HG03039 (cell line): ENCODE measurements at regions not wholly inside any gene's neighbourhood (a gene's known extent, or its start where the extent isn't known, plus 50 kb on each side); places are given as distances from the start of the nearest gene placed in this dataset.

Experiments
- ATAC-seq: cut with Tn5 transposase; IDR thresholded peaks from one replicate; pipeline ENCODE4 v1.9.1; 2021; ENCODE audit warnings: mild to moderate bottlenecking, moderate library complexity; ENCODE audit not compliant: unreplicated experiment

DNA sequence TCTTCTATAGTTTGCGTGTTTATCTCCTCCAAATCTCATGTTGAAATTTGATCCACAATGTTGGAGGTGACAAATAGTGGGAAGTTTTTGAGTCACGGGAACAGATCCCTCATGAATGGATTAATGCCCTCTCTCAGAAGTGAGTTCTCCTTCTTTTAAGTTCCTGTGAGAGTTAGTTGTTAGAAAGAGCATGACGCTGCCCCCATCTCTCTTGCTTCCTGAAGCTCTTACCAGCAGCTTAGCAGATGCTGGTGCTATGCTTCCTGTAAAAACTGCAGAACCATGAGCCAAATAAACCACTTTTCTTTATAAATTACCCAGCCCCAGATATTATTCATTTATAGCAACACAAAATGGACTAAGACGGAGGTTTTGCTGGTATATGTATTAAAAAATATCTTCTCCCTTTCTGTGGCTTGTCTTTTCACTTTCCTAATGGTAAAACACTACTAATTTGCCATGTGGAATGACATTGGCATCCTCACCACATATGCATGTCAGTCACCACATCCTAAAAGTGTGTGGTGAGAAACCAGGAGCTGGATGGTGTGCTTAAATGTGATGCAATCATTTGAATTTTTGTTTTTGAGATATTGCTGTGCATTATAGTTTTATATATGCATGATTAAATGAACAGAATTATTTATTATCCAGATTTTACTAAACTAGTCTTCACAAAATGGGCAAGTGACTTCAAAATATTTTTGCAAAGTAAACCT, 449.3 kb downstream of the ADAMTS20 start:
- ATAC-seq = no peak

DNA sequence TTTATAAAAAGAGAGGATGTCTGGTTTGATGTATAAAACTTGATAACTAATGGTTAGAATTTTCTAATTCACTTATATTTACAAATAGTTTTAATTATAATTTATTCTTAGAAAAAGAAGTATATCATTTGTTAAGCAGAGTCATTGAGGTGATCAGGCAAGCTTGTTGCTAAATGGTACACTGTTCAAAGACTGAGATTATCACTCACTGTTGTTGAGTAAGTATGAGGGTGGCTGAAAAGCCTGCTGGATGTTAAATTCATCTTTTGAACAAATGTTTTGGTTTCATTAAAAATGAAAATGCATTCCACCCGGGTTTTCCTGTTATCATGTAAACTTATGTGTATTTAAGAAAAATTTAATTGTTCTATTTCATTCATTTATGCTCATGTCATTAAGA, 451.8 kb downstream of the ADAMTS20 start:
- no peak for ATAC-seq

DNA sequence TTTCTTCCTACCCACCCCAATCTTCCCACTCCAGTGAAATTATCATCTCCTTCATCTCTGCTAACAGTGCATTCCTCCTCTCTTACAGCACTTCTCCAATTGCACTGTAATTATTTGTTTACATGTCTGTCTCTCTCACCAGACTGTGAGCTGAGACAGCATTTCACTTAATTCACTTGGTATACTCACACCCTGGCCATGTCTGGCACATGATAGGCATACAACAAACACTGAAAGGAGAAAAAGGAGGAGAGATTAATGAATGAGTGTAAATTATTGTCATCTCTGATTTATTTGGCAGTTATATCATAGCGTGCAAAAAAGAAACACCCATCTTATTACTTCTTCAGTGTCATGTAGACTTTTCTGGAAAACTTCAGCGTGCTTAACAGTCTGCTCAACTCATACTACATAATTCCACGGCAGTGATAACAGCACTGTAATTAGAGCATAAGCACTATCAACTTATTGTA, 452.3 kb downstream of the ADAMTS20 start:
- ATAC-seq = no peak

DNA sequence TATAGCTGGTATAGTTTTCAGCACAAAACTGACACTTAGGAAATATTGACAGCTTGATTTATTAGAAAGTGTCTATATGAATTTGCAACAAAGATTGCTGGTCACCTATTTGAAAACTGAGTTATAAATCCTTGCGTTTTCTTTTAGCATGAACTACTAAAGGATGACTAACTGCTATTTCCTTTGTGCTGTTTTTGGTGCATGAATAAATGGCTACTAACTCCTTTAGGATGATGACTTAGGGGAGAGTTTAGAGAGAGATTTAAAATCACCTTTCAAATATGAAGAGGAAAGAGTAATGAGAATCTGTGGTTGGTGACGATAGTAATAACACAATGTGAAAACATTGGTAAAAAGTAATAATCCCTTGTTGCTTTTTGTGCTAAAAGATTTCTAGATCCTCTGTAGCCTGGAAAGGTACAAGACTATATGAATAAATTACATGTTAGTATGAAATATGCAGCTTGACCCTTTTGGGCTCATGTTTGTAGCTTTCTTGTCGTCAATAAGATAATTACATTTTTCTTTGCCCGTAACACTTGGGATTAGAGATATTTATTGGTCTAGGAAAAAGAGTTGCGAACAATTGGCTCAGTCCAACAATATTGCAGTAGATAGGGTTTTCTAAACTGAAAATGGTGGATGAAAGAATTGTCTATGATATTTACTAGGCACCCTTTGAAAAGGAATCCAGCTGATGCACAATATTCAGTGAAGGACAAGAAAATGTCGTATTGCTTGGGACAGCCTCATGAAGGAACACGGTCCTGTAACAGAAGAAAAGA, 453.0 kb downstream of the ADAMTS20 start:
- no peak for ATAC-seq

DNA sequence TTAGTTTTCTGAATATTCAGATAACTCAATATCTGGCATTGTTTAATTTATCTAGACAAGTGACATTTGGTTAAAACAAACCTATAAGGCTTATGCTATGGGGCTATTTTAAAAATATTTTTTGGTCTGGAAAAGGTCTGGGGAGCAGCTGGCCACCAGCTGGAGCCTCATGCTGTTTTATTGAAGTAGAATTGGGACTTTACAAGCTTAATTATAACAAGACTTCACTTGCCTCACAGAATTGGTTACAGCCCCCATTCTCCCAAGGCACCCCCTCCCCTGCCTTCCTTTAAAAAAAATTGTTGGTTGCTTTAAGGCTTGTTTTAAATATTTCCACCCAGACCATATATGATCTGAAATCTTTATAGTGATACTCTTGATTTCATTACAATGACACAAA, 453.9 kb downstream of the ADAMTS20 start:
- no peak for ATAC-seq

DNA sequence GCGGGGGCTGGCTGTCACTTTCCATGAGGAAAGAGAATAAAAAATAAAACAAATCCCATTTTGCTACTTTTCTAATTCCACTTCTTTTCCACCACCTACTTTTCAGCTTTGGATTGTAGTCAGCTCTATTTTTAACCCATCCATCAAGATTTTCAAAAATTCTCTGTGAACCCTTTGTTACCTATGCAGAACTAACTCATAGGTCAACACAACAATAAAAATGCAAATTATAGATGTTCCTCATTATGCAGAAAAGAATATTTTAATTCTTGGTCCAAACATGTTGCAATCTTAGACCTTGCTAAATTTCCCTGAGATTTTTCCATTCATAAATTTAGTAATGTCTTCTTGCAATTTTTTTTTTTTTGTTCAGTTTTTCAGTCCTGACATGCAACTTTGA, 454.5 kb downstream of the ADAMTS20 start:
- ATAC-seq = no peak

DNA sequence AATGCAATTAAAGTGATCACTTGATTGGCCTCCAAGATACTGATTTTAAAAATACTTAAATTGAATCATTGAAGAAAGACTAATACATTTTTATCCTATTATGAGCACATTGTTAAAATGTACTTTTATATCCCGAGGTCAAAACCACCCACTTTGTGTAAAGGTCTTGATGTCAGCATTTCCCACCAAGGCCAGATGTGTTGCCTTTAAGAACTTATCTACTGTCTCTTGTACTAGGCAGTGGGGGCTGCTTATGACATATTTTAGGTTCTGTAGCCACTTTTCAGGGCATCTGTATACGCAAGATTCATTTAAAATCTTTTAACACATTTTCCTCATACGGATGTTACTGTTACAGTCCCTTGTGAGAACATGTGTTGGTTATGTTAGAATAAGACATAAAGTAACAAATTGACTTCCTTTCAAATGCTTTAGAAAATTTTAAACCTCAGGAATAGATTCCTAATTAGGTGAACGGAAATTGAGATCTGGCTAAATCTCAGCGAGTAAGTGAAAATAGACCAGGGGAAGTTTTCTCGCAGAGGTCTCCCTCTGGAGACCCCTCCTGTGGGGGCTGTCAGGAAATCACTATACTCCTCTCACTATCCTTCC, 456.2 kb downstream of the ADAMTS20 start:
- no peak for ATAC-seq

DNA sequence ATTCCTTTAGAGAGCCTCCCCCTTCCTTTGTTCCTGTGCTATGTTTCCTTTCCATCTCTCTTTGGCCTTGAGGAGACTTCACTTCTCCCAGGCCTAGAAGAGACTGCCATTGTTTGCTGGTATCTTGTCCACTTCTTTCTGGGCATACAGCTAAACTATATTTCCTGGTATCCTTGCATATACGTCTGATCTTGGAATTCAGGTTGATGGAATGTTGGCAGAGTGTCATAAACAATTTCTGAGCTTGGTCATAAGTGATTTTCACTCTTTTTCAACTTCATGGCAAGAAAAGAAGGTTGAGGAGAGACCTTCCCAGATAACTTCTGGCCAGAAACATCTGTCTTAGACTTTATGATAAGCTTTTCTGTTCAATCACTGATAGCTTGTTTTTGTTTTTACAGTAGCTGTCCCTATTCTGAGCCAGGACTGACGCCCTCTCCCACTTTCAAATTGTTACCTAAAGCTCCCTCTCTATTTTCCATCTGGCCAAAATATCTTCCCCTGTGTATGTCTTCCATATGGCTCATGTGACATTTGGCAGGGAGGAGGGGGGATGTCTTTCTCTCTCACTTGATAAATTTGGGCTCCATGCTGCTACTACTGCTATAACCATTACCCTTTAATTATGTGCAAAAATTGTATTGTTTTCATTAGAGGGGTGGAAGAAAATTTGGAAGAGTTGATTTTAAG, 457.0 kb downstream of the ADAMTS20 start:
- no peak for ATAC-seq

DNA sequence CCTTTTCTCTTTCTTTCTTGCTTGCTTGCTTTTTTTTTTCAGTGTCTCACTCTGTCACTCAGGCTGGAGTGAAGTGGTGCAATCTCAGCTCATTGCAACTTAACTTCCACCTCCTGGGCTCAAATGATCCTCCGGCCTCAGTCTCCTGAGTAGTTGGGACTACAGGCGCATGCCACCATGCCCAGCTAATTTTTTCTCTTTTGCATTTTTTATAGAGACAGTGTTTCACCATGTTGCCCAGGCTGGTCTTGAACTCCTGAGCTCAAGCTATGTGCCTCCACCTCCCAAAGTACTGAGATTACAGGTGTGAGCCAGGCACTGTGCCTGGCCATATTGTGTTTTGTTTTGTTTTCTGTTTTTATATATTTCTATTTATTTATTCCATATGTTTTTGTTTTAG, 461.0 kb downstream of the ADAMTS20 start:
- ATAC-seq = no peak

DNA sequence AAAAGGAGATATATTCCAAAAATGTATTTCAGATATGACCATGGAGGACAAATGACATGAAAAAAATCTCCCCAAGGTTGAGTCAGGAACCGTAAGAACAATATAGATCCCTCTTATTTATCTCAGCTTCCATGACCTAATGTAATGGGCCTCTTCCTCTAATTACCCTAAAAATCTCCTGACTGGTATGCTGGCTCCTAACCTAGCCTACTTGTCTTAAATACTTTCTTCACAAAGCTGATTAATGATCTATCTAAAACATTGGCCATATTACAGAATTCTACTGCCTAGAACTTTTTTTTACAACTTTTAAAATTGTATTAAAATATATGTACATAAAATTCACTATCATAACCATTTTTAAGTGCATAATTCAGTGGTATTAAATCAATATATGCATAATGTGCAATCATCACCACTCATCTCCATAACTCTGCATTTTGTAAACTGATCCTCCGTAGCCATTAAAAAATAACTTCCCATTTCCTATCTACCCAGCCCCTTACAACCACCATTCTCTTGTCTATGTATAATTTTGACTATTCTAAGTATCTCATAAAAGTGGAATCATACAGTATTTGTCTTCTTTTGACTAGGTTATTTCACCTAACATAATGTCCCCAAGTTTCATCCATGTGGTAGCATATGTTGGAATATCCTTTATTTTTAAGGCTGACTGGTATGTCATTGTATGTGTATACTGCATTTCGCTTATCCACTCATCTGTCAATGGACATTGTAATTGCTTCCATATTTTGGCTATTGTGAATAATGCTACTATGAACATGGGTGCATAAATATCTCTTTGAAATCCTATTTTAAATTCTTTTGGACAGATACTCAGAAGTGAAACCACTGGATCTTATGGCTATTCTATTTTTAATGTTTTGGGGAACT, 464.6 kb downstream of the ADAMTS20 start:
- ATAC-seq = no peak

DNA sequence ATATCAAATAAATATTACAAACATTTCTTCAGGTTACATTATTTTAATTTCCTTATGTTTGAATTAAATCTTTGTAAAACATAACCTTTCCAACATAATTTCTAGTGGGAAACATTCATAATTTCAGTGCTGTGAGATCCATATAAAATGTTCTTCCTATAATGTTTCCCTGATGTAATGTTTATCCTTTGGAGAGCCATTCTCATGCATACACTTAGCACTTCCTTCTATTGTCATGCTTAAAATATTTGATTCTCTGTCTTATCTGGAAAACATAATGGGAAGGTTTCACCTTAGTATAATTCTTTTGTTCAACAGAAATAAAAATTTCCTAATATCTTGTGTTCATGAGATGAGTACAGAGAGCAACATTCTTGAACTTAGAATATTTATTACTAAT, 472.5 kb downstream of the ADAMTS20 start:
- no peak for ATAC-seq

DNA sequence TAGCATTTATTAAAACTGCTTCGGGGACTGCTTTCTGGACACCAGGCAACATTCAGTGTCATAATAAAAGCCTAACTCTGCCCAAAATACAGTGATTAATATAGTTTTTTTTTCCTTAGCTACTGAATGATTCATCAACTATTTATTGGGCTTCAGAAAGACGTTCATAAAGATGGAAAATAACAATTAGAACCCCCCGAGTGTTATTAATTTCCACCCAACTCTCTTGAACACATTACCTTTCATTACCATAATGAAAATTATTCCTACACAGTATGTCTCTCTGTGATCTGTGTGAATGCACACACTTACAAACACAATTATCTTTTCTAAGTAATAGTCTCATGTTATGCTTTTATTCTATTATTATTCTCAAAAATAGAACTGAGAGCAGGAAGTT, 473.0 kb downstream of the ADAMTS20 start:
- no peak for ATAC-seq

DNA sequence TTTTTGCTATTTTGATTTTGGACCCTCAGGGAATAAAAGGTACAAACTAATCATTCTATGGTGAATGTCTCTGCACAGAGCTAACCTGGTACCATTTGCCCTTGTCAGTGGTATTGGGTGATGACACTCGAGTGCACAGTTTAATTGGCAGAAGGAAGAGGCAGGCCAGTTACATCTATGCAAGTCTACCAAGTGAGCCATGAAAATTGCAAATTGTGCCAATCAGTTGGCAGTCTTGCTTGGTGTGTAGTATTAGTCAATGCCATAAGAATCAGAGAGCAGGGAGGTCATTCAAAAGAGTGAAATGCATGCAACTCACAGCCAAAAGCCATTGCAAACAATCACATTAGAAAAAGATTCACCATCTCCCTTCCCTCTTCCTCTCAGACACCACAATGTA, 479.6 kb downstream of the ADAMTS20 start:
- ATAC-seq = no peak

DNA sequence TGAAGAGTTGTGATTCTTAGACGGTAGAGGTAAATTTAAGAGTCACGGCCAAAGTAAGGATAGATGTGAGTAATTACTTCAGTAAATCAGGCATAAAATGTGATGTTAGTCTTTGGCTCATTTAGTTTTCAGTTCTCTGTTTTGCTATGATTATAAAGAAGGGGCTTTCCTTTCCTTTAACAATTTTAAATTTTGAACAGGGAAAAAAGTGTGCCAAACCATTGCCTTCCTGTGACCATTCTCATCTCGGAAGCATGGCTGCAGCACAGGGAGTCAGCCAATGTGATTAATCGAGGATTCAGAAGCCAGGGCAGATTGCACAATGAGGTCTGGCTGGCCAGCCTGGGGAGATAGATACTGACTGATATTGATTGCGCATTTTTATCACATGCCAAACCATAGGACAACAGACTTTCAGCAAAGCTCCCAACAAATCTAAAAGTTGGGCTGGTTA, 480.2 kb upstream of the PRICKLE1 start:
- no peak for ATAC-seq

DNA sequence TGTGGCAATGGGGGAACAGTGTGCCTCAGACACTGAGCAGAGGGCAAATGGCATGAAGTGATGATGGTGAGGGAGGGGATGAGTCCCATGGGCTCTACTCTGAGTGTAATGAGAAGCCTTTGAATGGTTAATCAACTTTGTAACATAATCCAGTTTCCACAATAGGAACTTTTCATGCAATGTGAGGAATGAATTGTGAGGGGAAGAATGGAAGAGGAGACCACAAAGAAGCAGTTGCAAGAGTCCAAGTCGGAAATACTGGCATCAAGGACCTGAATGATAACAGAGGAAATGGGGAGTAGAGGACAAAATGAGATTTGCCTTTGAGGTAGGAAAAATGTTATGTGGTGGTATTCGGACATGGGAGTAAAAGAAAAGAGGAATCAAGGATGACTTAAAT, 476.9 kb upstream of the PRICKLE1 start:
- no peak for ATAC-seq

DNA sequence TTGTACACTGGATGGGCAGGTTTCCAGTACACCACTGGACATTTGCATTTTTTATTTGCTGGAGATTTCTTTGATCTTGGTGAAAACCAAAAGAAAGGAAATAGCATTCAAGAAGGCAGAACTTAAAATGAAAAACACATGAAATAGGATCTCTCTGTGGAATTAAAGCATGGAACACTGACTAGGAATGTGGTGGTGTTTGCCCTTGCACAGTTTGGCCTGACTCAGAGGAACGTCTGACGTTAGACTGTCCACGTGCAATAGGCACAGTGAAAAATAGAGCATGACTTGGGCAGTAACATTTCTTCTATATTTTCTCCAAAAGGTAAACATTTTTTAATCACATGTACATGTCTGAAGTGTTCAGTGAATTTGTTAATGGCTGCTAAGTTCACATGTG, 474.1 kb upstream of the PRICKLE1 start:
- no peak for ATAC-seq

DNA sequence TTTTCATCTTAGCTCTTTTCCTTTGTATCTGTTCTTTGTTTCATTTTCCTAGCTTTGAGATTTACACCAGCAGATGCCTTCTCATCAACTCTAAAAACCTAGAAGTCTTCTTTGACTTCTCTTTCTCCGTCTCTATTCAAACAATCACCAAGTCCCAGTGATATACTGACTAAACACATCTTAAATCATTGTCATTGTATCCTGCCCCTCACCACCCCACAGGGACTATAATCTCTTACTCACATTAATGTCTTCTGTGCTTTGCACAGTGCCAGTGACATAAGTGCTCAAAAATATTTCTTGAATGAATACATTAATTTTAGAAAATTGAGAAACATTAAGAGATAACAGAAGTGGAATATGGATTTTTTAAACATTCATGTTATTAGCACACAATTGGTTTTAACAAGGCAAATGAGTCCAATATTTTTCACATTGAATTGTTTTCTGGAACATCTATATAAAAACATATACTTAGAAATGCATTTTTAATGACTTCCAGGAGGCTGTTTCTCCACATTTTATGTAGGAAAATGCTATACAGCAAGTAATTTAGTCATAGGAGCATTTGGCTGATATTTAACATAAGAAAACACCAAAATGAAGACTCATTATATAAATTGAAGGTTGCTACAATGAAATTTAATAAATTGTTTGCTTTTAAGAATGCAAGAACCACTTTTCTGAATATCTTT, 472.8 kb upstream of the PRICKLE1 start:
- no peak for ATAC-seq

DNA sequence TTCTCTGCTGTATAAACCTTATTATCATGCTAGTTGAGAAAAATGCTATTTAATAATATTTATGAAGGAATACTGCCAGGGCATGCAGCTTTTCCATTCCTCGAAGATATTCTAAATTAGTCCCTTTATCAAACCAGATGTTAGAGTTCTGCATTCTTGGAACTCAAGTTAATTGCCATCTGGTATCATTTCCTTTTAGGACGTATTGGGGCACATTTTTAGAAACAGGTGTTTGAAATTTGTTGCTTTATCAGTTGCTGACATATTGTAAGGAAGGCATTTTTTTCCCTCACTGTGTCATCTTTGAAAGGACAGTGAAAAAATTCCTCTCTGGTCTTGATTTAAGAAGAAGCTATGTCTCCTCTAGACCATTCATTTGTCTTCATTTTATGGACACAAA, 471.2 kb upstream of the PRICKLE1 start:
- ATAC-seq = no peak

DNA sequence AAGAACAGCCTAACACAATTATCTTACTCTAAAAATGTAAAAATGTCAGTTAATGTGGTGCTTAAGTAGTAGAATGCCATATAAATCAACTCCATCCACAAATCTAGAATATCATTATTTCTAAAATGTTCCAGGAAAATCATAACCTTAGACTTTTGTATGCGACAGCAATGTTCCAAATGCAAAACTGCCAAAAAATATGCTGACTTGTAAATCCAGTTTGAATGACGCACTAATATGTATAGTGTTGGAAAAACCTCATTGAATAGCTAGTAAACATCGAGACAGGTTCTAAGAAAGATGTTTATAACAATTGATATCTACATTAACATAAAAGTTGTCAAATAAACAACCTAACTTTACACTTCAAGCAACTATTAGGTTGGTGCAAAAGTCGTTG, 469.1 kb upstream of the PRICKLE1 start:
- no peak for ATAC-seq

DNA sequence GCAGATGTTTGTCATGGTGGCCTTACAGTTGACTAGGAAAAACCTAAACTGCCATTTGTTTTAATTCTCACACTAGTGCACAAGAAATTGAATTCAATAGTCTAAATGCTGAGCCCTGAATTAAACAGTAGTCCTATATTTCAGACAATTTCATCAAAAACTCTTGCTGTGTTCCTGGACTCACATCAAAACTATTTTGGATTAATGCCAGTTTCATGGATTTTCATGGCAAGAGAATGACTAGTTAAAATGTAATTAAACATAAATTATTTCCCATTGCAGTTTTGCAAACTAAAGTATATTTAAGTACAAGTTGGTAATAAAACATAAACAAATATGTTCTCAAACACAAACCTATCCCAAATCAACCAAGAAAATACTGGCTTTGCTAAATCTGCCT, 468.0 kb upstream of the PRICKLE1 start:
- no peak for ATAC-seq
